ENCODE measurements at regions not wholly inside any gene's neighbourhood (a gene's known extent, or its start where the extent isn't known, plus 50 kb on each side); places are given as distances from the start of the nearest gene placed in this dataset.

DNA sequence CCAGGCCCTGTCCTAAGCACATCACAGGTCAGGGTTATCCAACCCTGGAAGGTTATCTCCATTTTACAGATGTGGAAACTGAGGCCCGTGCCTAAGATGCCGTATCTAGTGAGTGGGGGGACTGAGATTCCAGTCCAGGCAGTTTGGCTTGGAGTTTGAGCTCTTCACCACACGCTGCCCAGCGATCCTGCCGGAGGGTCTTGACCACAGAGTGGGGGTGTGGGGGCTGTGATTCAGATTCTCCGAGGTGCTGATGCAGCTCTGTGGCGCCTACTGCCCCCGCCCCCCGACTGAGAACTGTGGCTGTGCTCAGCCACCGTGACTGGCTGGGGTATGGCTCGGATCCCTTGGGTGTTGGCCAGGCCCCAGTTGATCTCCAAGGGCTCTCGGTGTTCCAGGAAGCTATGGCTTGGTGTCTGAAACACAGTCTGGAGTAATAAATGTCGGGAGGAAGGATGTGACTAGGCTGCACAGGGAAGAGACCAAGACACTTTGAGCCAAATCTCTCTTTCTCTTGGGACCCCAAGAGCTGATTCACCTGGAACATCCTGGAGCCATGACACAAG is 60.6 kb upstream of the RASD2 start:
- POLR2A ChIA-PET: interaction anchor here (0.6 kb wide), 1 partner anchor 177 kb away, joined by 3 read pairs; no protein-coding TSS in a partner anchor
- no peak for DNase-seq (ENCODE audit: low read depth in 1 of 2, low spot score in 1 of 2)

GRCh38 chr22:35480627-35481550 is 59.7 kb upstream of the RASD2 start:
- peak overlapping the region in 1 of 2 experiments; percentile 36; a peak in 1 of 6 replicates for H3K27ac ChIP-seq
- H3K4me3 ChIP-seq: no peak overlapping the region
- no peak for FAIRE-seq
- CTCF ChIA-PET: interaction anchor here (1.5 kb wide), 1 partner anchor 50 kb away, joined by 3 read pairs; no protein-coding TSS in a partner anchor
- H3K4me2 ChIP-seq: no peak overlapping the region
- POLR2A ChIA-PET: interaction anchor here (0.6 kb wide), 1 partner anchor 178 kb away, joined by 3 read pairs; no protein-coding TSS in a partner anchor
- H3K9me3 ChIP-seq: no peaks in the 10 kb centered on the region
- H3K4me1 ChIP-seq: peaks cover 16% of the 10 kb centered on the region
- peak; percentile 25 to 31; a peak in 3 of 6 replicates for ATAC-seq
- WGBS (ENCODE audit: missing lambda C conversion rate): 81% methylated on average over 21 of the region's 22 CpGs
- DNase-seq (ENCODE audit: low read depth in 1 of 2, low spot score in 1 of 2): peak in 1 of 2 experiments; percentile 25
- TF ChIP-seq EHMT2 (IDR thresholded peaks at IDR 0.05; ENCODE audit: low read depth) (no peak), ELK1 (IDR thresholded peaks at IDR 0.05; ENCODE audit: low read depth, low read length) (no peak), PHF8 (IDR thresholded peaks at IDR 0.05; ENCODE audit: borderline replicate concordance, low read depth) (no peak), HOXA7 (CRISPR knock-in tag; IDR thresholded peaks at IDR 0.05) (no peak), MYC (IDR thresholded peaks at IDR 0.05; ENCODE audit: borderline replicate concordance, low read length) (no peak), CEBPB (IDR thresholded peaks at IDR 0.05) (no peak), MAZ (IDR thresholded peaks at IDR 0.05; ENCODE audit: borderline replicate concordance, low read depth, low read length) (no peak), SMC3 (IDR thresholded peaks at IDR 0.05) (no peak), ZNF302 (CRISPR knock-in tag; IDR thresholded peaks at IDR 0.05) (no peak), NPAS2 (CRISPR knock-in tag; IDR thresholded peaks at IDR 0.05; ENCODE audit: borderline replicate concordance) (no peak), CBX2 (IDR thresholded peaks at IDR 0.05; ENCODE audit: borderline replicate concordance, low read depth) (no peak), POLR2AphosphoS2 (conservative IDR thresholded peaks at IDR 0.05; ENCODE audit: low read length) (no peak), TP53 (CRISPR knock-in tag; IDR thresholded peaks at IDR 0.05) (no peak), CHD2 (IDR thresholded peaks at IDR 0.05; ENCODE audit: low read length, partially characterized antibody) (no peak)
- TF ChIP-seq, protein P1, sequence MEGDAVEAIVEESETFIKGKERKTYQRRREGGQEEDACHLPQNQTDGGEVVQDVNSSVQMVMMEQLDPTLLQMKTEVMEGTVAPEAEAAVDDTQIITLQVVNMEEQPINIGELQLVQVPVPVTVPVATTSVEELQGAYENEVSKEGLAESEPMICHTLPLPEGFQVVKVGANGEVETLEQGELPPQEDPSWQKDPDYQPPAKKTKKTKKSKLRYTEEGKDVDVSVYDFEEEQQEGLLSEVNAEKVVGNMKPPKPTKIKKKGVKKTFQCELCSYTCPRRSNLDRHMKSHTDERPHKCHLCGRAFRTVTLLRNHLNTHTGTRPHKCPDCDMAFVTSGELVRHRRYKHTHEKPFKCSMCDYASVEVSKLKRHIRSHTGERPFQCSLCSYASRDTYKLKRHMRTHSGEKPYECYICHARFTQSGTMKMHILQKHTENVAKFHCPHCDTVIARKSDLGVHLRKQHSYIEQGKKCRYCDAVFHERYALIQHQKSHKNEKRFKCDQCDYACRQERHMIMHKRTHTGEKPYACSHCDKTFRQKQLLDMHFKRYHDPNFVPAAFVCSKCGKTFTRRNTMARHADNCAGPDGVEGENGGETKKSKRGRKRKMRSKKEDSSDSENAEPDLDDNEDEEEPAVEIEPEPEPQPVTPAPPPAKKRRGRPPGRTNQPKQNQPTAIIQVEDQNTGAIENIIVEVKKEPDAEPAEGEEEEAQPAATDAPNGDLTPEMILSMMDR (IDR thresholded peaks at IDR 0.05): no peak
- TF ChIP-seq, protein P2, sequence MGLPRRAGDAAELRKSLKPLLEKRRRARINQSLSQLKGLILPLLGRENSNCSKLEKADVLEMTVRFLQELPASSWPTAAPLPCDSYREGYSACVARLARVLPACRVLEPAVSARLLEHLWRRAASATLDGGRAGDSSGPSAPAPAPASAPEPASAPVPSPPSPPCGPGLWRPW (IDR thresholded peaks at IDR 0.05): no peak

More for the DNA sequence above, 60.6 kb upstream of the RASD2 start:
- TF ChIP-seq RARB (CRISPR knock-in tag; IDR thresholded peaks at IDR 0.05) (no peak), EP300 (IDR thresholded peaks at IDR 0.05) (no peak), POLR2AphosphoS2 (conservative IDR thresholded peaks at IDR 0.05; ENCODE audit: low read length) (no peak), GATA3 (IDR thresholded peaks at IDR 0.05; ENCODE audit: borderline replicate concordance) (no peak), PHF8 (IDR thresholded peaks at IDR 0.05; ENCODE audit: borderline replicate concordance, low read depth) (no peak), TFCP2L1 (CRISPR knock-in tag; IDR thresholded peaks at IDR 0.05) (no peak), TP53 (CRISPR knock-in tag; IDR thresholded peaks at IDR 0.05) (no peak), NR3C1 (IDR thresholded peaks at IDR 0.05) (no peak), SREBF2 (IDR thresholded peaks at IDR 0.05) (no peak), NPAS2 (CRISPR knock-in tag; IDR thresholded peaks at IDR 0.05; ENCODE audit: borderline replicate concordance) (no peak), SMC3 (IDR thresholded peaks at IDR 0.05) (no peak), ZSCAN20 (CRISPR knock-in tag; IDR thresholded peaks at IDR 0.05) (no peak), ELK1 (IDR thresholded peaks at IDR 0.05; ENCODE audit: low read depth, low read length) (no peak), KDM1A (IDR thresholded peaks at IDR 0.05; ENCODE audit: low read depth) (no peak), MAZ (IDR thresholded peaks at IDR 0.05; ENCODE audit: borderline replicate concordance, low read depth, low read length) (no peak)
- TF ChIP-seq, protein P3, sequence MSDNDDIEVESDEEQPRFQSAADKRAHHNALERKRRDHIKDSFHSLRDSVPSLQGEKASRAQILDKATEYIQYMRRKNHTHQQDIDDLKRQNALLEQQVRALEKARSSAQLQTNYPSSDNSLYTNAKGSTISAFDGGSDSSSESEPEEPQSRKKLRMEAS (IDR thresholded peaks at IDR 0.05): no peak
- TF ChIP-seq, protein P4, sequence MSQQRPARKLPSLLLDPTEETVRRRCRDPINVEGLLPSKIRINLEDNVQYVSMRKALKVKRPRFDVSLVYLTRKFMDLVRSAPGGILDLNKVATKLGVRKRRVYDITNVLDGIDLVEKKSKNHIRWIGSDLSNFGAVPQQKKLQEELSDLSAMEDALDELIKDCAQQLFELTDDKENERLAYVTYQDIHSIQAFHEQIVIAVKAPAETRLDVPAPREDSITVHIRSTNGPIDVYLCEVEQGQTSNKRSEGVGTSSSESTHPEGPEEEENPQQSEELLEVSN (IDR thresholded peaks at IDR 0.05; ENCODE audit: borderline replicate concordance, low read depth): no peak
- no peak overlapping the region for H3K4me3 ChIP-seq
- CTCF ChIA-PET: interaction anchor here (1.2 to 1.5 kb wide), 2 partner anchors 50 to 59 kb away, joined by 3 read pairs; no protein-coding TSS in a partner anchor
- 78% methylated on average over 12 of the region's 13 CpGs for WGBS (ENCODE audit: missing lambda C conversion rate)
- H3K4me2 ChIP-seq: no peak overlapping the region
- H3K4me1 ChIP-seq: peaks cover 16% of the 10 kb centered on the region
- H3K9me3 ChIP-seq: no peaks in the 10 kb centered on the region
- ATAC-seq (no peak), FAIRE-seq (no peak)
- H3K27ac ChIP-seq: 0 out of 6 replicates have a peak overlapping the region, but pooled peaks of 1 of the 2 experiments have one; percentile 25
